Type B pancreatic cell (in vitro differentiated cells): ENCODE measurements at regions not wholly inside any gene's neighbourhood (a gene's known extent, or its start where the extent isn't known, plus 50 kb on each side); places are given as distances from the start of the nearest gene placed in this dataset.

Experiments used
- DNase-seq: peaks from one replicate; pipeline ENCODE4 v3.0.0; 2021; ENCODE audit warnings: mixed read lengths; ENCODE audit not compliant: unreplicated experiment; ENCODE audit errors: extremely low spot score
- H3K27ac Mint-ChIP-seq: 2 replicates; pipeline ENCODE4 v1.8.0; 2021; ENCODE audit warnings: mild to moderate bottlenecking, mixed read lengths
- H3K27me3 Mint-ChIP-seq: 2 replicates; pipeline ENCODE4 v1.8.0; 2021; ENCODE audit warnings: mixed read lengths
- H3K36me3 Mint-ChIP-seq: 2 replicates; pipeline ENCODE4 v1.8.0; 2021; ENCODE audit warnings: mixed read lengths
- H3K4me1 Mint-ChIP-seq: one replicate; pipeline ENCODE4 v1.8.0; 2021; ENCODE audit warnings: mixed read lengths; ENCODE audit not compliant: unreplicated experiment
- H3K4me3 Mint-ChIP-seq: 2 replicates; pipeline ENCODE4 v1.8.0; 2021; ENCODE audit warnings: mild to moderate bottlenecking, mixed read lengths
- H3K9me3 Mint-ChIP-seq: 2 replicates; pipeline ENCODE4 v1.8.0; 2021; ENCODE audit warnings: mixed read lengths
- TF ChIP-seq, protein P1 (sequence below): fragments of 200-600 bp; sonication (generic); conservative IDR thresholded peaks from 2 replicates; pipeline ENCODE4 v1.5.0; 2021; ENCODE audit warnings: antibody characterized with exemption, mild to moderate bottlenecking

DNA sequence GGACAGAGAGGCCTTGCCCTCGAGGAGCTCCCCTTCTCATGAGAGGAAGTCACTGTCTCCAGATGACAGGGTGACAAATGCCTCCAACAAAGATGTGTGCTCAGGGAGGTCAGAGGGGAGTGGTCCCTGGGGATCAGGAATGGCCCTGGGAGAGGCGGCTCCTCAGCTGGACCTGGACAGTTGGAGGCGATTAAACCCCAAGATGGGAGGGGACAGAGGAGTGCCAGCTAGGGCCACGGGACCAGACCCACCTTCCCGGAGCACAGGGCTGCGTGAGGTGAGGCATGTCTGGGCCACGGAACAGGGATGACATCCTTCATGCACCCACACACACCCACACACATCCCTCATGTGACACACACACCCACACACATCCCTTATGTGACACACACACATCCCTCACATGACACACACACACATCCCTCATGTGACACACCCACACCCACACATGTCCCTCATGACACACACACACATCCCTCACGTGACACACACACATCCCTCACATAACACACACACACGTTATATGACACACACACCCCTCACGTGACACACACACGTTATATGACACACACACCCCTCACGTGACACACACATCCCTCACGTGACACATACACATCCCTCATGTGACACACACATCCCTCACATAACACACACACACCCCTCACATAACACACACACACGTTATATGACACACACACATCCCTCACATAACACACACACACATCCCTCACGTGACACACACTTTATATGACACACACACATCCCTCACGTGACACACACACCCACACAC lies 57.4 kb upstream of the SLCO4A1 start:
- Mint-ChIP-seq H3K4me1 (no peaks in the 10 kb centered on the region), H3K4me3 (no peak overlapping the region), H3K9me3 (no peaks in the 10 kb centered on the region), H3K27ac (no peak overlapping the region), H3K36me3 (no peaks in the 10 kb centered on the region), H3K27me3 (peaks cover 36% of the 10 kb centered on the region)
- TF ChIP-seq, protein P1, sequence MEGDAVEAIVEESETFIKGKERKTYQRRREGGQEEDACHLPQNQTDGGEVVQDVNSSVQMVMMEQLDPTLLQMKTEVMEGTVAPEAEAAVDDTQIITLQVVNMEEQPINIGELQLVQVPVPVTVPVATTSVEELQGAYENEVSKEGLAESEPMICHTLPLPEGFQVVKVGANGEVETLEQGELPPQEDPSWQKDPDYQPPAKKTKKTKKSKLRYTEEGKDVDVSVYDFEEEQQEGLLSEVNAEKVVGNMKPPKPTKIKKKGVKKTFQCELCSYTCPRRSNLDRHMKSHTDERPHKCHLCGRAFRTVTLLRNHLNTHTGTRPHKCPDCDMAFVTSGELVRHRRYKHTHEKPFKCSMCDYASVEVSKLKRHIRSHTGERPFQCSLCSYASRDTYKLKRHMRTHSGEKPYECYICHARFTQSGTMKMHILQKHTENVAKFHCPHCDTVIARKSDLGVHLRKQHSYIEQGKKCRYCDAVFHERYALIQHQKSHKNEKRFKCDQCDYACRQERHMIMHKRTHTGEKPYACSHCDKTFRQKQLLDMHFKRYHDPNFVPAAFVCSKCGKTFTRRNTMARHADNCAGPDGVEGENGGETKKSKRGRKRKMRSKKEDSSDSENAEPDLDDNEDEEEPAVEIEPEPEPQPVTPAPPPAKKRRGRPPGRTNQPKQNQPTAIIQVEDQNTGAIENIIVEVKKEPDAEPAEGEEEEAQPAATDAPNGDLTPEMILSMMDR = no peak
- DNase-seq = no peak

DNA sequence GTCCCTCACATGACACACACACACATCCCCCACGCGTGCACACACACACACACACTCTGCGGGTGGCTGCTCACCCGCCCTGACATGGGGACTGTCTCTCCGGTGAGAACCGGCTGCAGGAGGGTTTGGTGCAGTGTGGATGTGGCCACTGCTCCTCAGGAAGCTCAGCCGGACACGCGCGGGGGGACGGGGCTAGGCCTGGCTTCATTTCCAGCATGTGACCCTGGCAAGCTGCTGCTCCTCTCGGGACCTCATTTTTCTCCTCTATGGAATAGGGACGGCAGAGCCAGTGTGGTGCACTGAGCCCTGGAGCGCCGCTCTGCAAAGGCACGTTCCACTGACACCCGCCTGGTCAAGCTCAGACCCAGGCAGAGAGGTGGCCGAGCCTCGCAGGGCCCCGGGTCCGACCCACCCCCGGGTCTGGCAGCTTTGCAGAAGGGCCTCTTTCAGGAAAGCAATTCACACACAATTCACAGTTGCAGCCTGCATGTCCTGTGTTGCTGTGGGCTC lies 56.8 kb upstream of the SLCO4A1 start:
- TF ChIP-seq, protein P1 = no peak
- DNase-seq = no peak
- Mint-ChIP-seq H3K4me3 (no peak overlapping the region), H3K27me3 (peaks cover 32% of the 10 kb centered on the region), H3K9me3 (no peaks in the 10 kb centered on the region), H3K4me1 (no peaks in the 10 kb centered on the region), H3K36me3 (no peaks in the 10 kb centered on the region), H3K27ac (no peak overlapping the region)

DNA sequence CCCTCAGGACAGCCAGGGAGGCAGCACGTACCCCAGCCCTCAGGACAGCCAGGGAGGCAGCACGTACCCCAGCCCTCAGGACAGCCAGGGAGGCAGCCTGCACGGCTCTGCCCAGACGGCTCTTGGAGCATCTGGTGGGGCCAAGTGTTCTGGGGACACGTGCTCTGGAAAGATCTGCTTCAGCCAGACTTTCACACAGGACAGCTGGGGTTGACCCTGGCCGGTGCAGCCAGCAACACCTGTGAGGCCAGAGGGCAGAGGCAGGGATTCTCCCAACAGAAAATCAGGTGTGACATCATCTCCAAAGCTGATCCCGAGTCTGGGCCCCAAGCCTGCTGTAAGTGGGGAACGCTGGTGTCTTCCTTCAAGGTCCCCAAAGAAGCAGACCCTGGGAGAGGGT lies 55.5 kb upstream of the SLCO4A1 start:
- no peaks in the 10 kb centered on the region for H3K4me1 Mint-ChIP-seq
- DNase-seq = no peak
- H3K9me3 Mint-ChIP-seq = no peaks in the 10 kb centered on the region
- H3K36me3 Mint-ChIP-seq = no peaks in the 10 kb centered on the region
- peaks cover 33% of the 10 kb centered on the region for H3K27me3 Mint-ChIP-seq
- H3K4me3 Mint-ChIP-seq = no peak overlapping the region
- H3K27ac Mint-ChIP-seq = no peak overlapping the region
- TF ChIP-seq, protein P1 = no peak

DNA sequence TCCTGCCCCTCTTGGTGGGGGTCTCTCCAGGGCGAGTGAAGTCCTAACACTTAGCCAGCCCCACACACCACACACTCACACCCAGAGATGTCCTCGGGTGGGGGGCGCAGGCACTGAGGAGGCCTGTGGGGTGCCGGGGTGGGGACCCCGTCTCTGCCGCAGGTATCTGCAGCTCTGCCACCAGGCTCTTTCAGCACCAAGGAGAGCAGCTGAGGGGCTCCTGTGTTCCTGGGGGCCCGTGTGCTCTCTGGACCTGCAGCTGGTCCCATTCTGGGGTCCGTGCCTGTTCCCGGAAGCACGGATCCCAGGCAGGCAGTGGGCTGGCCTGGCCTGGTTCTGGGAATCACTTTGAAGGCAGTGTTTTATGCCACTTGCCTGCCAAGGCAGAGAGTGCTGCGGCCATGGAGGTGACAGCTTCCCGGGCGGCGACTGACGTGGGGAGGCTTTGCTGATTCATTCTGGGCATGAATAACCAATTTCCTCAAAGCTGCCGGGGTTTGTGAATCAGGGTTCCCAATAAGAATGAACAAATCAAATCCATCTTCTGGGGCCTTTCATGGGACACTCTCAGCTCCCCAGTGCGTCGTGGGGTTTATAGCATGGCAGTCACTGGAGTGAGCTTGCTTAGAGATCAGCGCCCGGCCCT lies 54.4 kb upstream of the SLCO4A1 start:
- no peak for DNase-seq
- H3K4me1 Mint-ChIP-seq = no peaks in the 10 kb centered on the region
- H3K27ac Mint-ChIP-seq = no peak overlapping the region
- H3K4me3 Mint-ChIP-seq = no peak overlapping the region
- H3K36me3 Mint-ChIP-seq = no peaks in the 10 kb centered on the region
- peaks cover 36% of the 10 kb centered on the region for H3K27me3 Mint-ChIP-seq
- TF ChIP-seq, protein P1 = no peak
- no peaks in the 10 kb centered on the region for H3K9me3 Mint-ChIP-seq

DNA sequence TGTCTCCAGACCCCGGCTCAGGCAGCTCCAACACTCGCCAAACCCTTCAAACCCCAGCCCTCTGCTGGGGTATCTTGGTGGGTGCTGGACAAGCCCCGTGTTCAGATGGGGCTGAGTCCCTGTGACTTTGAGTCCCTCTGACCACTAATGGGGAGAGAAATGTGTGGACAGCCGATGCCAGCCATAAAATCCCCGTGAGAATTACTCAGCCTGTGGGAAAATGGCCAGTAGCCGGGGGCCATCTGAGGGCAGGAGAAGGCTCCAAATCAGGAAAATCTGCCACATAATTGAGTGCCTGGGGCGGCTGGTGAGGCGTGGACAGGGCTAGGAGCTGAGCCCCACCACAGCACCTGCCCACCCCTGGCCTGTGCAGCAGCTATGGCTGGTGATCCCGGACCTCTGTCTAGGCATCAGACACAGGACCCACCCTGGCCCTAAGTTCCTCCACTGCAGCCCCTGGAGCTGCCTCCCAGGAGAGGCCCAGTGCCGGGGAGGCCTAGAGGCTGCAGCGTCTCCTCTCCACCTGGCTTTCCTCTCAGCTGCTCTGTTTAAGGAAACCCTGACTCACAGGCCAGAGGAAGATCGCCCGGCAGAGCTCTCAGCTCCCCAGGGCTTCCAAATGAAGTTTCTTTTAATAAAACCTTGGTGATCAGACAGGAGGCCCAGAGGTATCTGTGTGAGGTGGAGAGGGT lies 53.7 kb upstream of the SLCO4A1 start:
- peaks cover 30% of the 10 kb centered on the region for H3K27me3 Mint-ChIP-seq
- no peak overlapping the region for H3K4me3 Mint-ChIP-seq
- TF ChIP-seq, protein P1 = no peak
- no peaks in the 10 kb centered on the region for H3K4me1 Mint-ChIP-seq
- H3K36me3 Mint-ChIP-seq = no peaks in the 10 kb centered on the region
- H3K27ac Mint-ChIP-seq = no peak overlapping the region
- no peaks in the 10 kb centered on the region for H3K9me3 Mint-ChIP-seq
- no peak for DNase-seq
